ENCODE measurements at regions not wholly inside any gene's neighbourhood (a gene's known extent, or its start where the extent isn't known, plus 50 kb on each side); places are given as distances from the start of the nearest gene placed in this dataset.

DNA sequence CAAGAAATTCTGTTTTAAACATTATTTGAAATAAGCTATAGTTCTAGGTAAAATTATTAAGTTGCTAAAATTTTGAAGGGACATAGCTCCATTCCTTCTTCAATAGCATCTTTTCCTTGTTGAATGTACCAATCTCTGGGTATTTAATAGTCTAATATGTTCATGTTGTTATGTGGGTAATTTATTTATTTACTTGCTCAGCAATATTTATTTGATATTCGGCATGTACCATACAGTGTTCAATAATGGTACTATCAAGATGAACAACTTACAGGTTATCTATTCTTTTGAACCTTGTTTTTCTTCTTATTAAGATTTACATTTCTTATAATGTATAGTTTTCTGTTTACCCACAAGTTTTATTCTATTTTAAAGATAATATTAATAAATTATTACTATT, 1616.8 kb upstream of the PIK3C3 start:
- no peak for FAIRE-seq
- H3K36me3 Mint-ChIP-seq (ENCODE audit: low read depth, unreplicated experiment): no peaks in the 10 kb centered on the region
- H3K4me3 Mint-ChIP-seq (ENCODE audit: unreplicated experiment): no peak overlapping the region
- no peaks in the 10 kb centered on the region for H3K27me3 ChIP-seq (ENCODE audit: insufficient read depth, low read length)
- no peaks in the 10 kb centered on the region for H3K79me2 ChIP-seq (ENCODE audit: insufficient read depth, low read length)
- H3K4me3 ChIP-seq (ENCODE audit: insufficient read depth, low read depth, low read length): no peak overlapping the region
- no peak overlapping the region for H3K27ac Mint-ChIP-seq (ENCODE audit: unreplicated experiment)
- H3K4me1 ChIP-seq (ENCODE audit: insufficient read depth, low read length): no peaks in the 10 kb centered on the region
- no peak overlapping the region for H3K27ac ChIP-seq (ENCODE audit: low read depth, low read length)
- no peaks in the 10 kb centered on the region for H3K27me3 Mint-ChIP-seq (ENCODE audit: low read depth, unreplicated experiment)
- no peak overlapping the region for H3K4me2 ChIP-seq (ENCODE audit: low read length)
- no peak for DNase-seq (ENCODE audit: low read depth)
- H4K20me1 ChIP-seq (ENCODE audit: insufficient read depth, low read length): no peaks in the 10 kb centered on the region
- no peaks in the 10 kb centered on the region for H3K4me1 Mint-ChIP-seq (ENCODE audit: low read depth, unreplicated experiment)
- H3K9me3 Mint-ChIP-seq (ENCODE audit: unreplicated experiment): no peaks in the 10 kb centered on the region
- H2AFZ ChIP-seq (ENCODE audit: low read depth, low read length): no peak overlapping the region
- no peaks in the 10 kb centered on the region for H3K9me3 ChIP-seq (ENCODE audit: insufficient read depth, low read depth, low read length)
- no peak overlapping the region for H3K9ac ChIP-seq (ENCODE audit: low read length)
- TF ChIP-seq EZH2 (IDR thresholded peaks at IDR 0.05; ENCODE audit: insufficient read depth, low read length): no peak
- TF ChIP-seq, protein P1, sequence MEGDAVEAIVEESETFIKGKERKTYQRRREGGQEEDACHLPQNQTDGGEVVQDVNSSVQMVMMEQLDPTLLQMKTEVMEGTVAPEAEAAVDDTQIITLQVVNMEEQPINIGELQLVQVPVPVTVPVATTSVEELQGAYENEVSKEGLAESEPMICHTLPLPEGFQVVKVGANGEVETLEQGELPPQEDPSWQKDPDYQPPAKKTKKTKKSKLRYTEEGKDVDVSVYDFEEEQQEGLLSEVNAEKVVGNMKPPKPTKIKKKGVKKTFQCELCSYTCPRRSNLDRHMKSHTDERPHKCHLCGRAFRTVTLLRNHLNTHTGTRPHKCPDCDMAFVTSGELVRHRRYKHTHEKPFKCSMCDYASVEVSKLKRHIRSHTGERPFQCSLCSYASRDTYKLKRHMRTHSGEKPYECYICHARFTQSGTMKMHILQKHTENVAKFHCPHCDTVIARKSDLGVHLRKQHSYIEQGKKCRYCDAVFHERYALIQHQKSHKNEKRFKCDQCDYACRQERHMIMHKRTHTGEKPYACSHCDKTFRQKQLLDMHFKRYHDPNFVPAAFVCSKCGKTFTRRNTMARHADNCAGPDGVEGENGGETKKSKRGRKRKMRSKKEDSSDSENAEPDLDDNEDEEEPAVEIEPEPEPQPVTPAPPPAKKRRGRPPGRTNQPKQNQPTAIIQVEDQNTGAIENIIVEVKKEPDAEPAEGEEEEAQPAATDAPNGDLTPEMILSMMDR (IDR thresholded peaks at IDR 0.05; ENCODE audit: insufficient read depth, low read depth, low read length): no peak
- no peaks in the 10 kb centered on the region for H3K36me3 ChIP-seq (ENCODE audit: insufficient read depth, low read length)

DNA sequence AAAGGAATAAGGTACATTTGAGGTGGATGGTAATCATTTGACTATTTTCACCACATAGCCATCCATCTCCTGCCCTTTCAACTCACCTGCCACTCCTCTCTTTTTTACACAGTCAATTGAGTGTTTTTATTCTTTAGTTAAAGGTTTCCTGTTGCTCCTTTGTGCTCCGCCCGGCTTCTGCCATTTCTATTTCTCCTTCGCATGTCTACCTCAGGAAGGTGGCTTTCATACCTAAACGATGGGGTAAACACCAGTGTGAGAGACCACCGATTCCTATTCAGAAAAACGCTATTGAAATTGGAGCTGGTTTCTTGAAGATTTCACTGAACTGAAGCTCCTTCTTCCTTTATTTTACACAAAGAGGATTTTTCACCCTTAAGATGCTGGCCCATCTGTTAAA, 1628.0 kb upstream of the PIK3C3 start:
- H3K4me1 ChIP-seq (ENCODE audit: insufficient read depth, low read length): no peaks in the 10 kb centered on the region
- Mint-ChIP-seq H3K4me3 (ENCODE audit: unreplicated experiment) (no peak overlapping the region), H3K27ac (ENCODE audit: unreplicated experiment) (no peak overlapping the region), H3K36me3 (ENCODE audit: low read depth, unreplicated experiment) (no peaks in the 10 kb centered on the region), H3K4me1 (ENCODE audit: low read depth, unreplicated experiment) (no peaks in the 10 kb centered on the region), H3K9me3 (ENCODE audit: unreplicated experiment) (peaks cover 4% of the 10 kb centered on the region), H3K27me3 (ENCODE audit: low read depth, unreplicated experiment) (no peaks in the 10 kb centered on the region)
- no peak overlapping the region for H2AFZ ChIP-seq (ENCODE audit: low read depth, low read length)
- H3K9me3 ChIP-seq (ENCODE audit: insufficient read depth, low read depth, low read length): no peaks in the 10 kb centered on the region
- no peak overlapping the region for H3K27ac ChIP-seq (ENCODE audit: low read depth, low read length)
- H3K4me2 ChIP-seq (ENCODE audit: low read length): no peak overlapping the region
- H3K79me2 ChIP-seq (ENCODE audit: insufficient read depth, low read length): no peaks in the 10 kb centered on the region
- no peaks in the 10 kb centered on the region for H3K36me3 ChIP-seq (ENCODE audit: insufficient read depth, low read length)
- no peaks in the 10 kb centered on the region for H3K27me3 ChIP-seq (ENCODE audit: insufficient read depth, low read length)
- DNase-seq (ENCODE audit: low read depth) (no peak), FAIRE-seq (no peak)
- H4K20me1 ChIP-seq (ENCODE audit: insufficient read depth, low read length): no peaks in the 10 kb centered on the region
- TF ChIP-seq EZH2 (IDR thresholded peaks at IDR 0.05; ENCODE audit: insufficient read depth, low read length): no peak
- TF ChIP-seq, protein P1 (IDR thresholded peaks at IDR 0.05; ENCODE audit: insufficient read depth, low read depth, low read length): no peak
- no peak overlapping the region for H3K9ac ChIP-seq (ENCODE audit: low read length)
- H3K4me3 ChIP-seq (ENCODE audit: insufficient read depth, low read depth, low read length): no peak overlapping the region

DNA sequence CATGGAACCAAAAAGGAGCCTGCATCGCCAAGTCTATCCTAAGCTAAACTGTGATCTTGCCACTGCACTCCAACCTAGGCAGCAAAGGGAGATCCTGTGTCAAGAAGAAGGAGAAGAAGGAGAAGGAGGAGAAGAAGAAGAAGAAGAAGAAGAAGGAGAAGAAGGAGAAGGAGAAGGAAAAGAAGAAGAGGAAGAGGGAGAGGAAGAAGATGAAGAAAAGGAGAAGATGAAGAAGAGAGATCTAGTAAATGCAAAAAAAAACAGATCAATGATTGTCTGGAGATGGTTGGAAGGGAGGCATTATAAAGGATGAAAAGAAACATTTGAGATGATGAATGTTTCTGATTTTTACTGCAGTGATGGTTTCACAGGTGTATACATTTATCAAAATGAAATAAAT, 1629.0 kb upstream of the PIK3C3 start:
- Mint-ChIP-seq H3K9me3 (ENCODE audit: unreplicated experiment) (peaks cover 4% of the 10 kb centered on the region), H3K36me3 (ENCODE audit: low read depth, unreplicated experiment) (no peaks in the 10 kb centered on the region), H3K27me3 (ENCODE audit: low read depth, unreplicated experiment) (no peaks in the 10 kb centered on the region), H3K4me1 (ENCODE audit: low read depth, unreplicated experiment) (no peaks in the 10 kb centered on the region), H3K4me3 (ENCODE audit: unreplicated experiment) (no peak overlapping the region), H3K27ac (ENCODE audit: unreplicated experiment) (no peak overlapping the region)
- Histone ChIP-seq H3K27me3 (ENCODE audit: insufficient read depth, low read length) (no peaks in the 10 kb centered on the region), H3K4me1 (ENCODE audit: insufficient read depth, low read length) (no peaks in the 10 kb centered on the region), H3K4me3 (ENCODE audit: insufficient read depth, low read depth, low read length) (no peak overlapping the region), H3K9ac (ENCODE audit: low read length) (no peak overlapping the region), H3K9me3 (ENCODE audit: insufficient read depth, low read depth, low read length) (no peaks in the 10 kb centered on the region), H2AFZ (ENCODE audit: low read depth, low read length) (no peak overlapping the region), H3K27ac (ENCODE audit: low read depth, low read length) (no peak overlapping the region), H3K36me3 (ENCODE audit: insufficient read depth, low read length) (no peaks in the 10 kb centered on the region), H4K20me1 (ENCODE audit: insufficient read depth, low read length) (no peaks in the 10 kb centered on the region), H3K4me2 (ENCODE audit: low read length) (no peak overlapping the region), H3K79me2 (ENCODE audit: insufficient read depth, low read length) (no peaks in the 10 kb centered on the region)
- FAIRE-seq (no peak), DNase-seq (ENCODE audit: low read depth) (no peak)
- no peak for TF ChIP-seq EZH2 (IDR thresholded peaks at IDR 0.05; ENCODE audit: insufficient read depth, low read length)
- TF ChIP-seq, protein P1 (IDR thresholded peaks at IDR 0.05; ENCODE audit: insufficient read depth, low read depth, low read length): no peak
